ENCODE measurements at regions not wholly inside any gene's neighbourhood (a gene's known extent, or its start where the extent isn't known, plus 50 kb on each side); places are given as distances from the start of the nearest gene placed in this dataset.
"Not testable (repeated sequence)": the region's sequence is repeated elsewhere in the genome, so short reads cannot be mapped to it uniquely, and the experiment has no call there.

- no peak for TF ChIP-seq ATF3 (IDR thresholded peaks at IDR 0.05; ENCODE audit: insufficient read depth, low read depth, low read length)
- TF ChIP-seq BRCA1 (IDR thresholded peaks at IDR 0.05; ENCODE audit: low read depth, low read length), result no peak
- TF ChIP-seq SP2 (IDR thresholded peaks at IDR 0.05; ENCODE audit: low read length), result no peak
- no peak for TF ChIP-seq MAFK (IDR thresholded peaks at IDR 0.05; ENCODE audit: low read depth, low read length)
- no peak for TF ChIP-seq SP4 (IDR thresholded peaks at IDR 0.05; ENCODE audit: low read length)
- TF ChIP-seq TCF12 (IDR thresholded peaks at IDR 0.05; ENCODE audit: low read depth, low read length), result no peak
- TF ChIP-seq RXRA (IDR thresholded peaks at IDR 0.05; ENCODE audit: insufficient read depth, low read depth, low read length), result no peak
Measured at GRCh38 chr2:215722125-215722524, 286.3 kb upstream of the FN1 start (continued).

GRCh38 chr2:215721515-215721914, 285.6 kb upstream of the FN1 start:
- H3K4me1 ChIP-seq (replicated peaks in 1 of 4; ENCODE audit: control insufficient read depth in 3 of 4, insufficient read depth in 4 of 4, low read length in 3 of 4); H3K18ac ChIP-seq (ENCODE audit: extremely low read depth, low read length); H4K5ac ChIP-seq (ENCODE audit: insufficient read length, low read depth, low read length); H3K9me3 ChIP-seq (ENCODE audit: insufficient read depth in 2 of 2, low read depth in 1 of 2, low read length in 1 of 2); H2AK5ac ChIP-seq (ENCODE audit: low read depth, low read length); H3K79me2 ChIP-seq (ENCODE audit: control insufficient read depth in 1 of 2, insufficient read depth in 2 of 2, low read length in 2 of 2); H3K27ac ChIP-seq (ENCODE audit: low read depth, low read length); H2BK15ac ChIP-seq (ENCODE audit: low read length); H3K14ac ChIP-seq (ENCODE audit: insufficient read length); H3K4me2 ChIP-seq (ENCODE audit: insufficient read depth in 1 of 2, low read depth in 2 of 2, low read length in 2 of 2); DNase-seq (ENCODE audit: low read depth in 1 of 2, low spot score in 2 of 2); H2AFZ ChIP-seq (ENCODE audit: low read length); H2BK12ac ChIP-seq (ENCODE audit: low read depth, low read length); H3K56ac ChIP-seq (replicated peaks; ENCODE audit: insufficient read length, low read depth, low read length); H4K91ac ChIP-seq (replicated peaks; ENCODE audit: insufficient read length, low read length); H4K8ac ChIP-seq (ENCODE audit: extremely low read depth, insufficient read depth, low read length); H2BK120ac ChIP-seq (replicated peaks; ENCODE audit: low read depth, low read length); POLR2A ChIA-PET (ENCODE audit: partially characterized antibody); H3K27me3 ChIP-seq (replicated peaks in 1 of 4; ENCODE audit: control insufficient read depth in 3 of 4, extremely low read depth in 1 of 4, insufficient read depth in 3 of 4, low read length in 3 of 4); H3K4me3 ChIP-seq (ENCODE audit: extremely low read depth in 1 of 4, insufficient read depth in 2 of 4, low read depth in 3 of 4, low read length in 4 of 4); H3K9ac ChIP-seq (replicated peaks in 1 of 4; ENCODE audit: extremely low read depth in 1 of 4, low read depth in 3 of 4, low read length in 3 of 4); H3K23me2 ChIP-seq (ENCODE audit: low read depth, low read length); H4K20me1 ChIP-seq (replicated peaks in 1 of 2; ENCODE audit: control insufficient read depth in 1 of 2, insufficient read depth in 2 of 2, low read length in 2 of 2); H3K23ac ChIP-seq (ENCODE audit: insufficient read length); H3K4ac ChIP-seq (replicated peaks; ENCODE audit: insufficient read length, low read depth, low read length); H2BK20ac ChIP-seq (ENCODE audit: low read length); FAIRE-seq; H3K36me3 ChIP-seq (ENCODE audit: control insufficient read depth in 2 of 4, insufficient read depth in 4 of 4, low read length in 3 of 4); H2BK5ac ChIP-seq (ENCODE audit: low read depth, low read length); H3K79me1 ChIP-seq (ENCODE audit: low read depth, low read length): not testable (repeated sequence)
- CTCF ChIA-PET (ENCODE audit: partially characterized antibody), result interaction anchor here (1.1 kb wide), 1 partner anchor 15 kb away, joined by 4 read pairs; no protein-coding TSS in a partner anchor
- 86% methylated on average over 1 of the region's 1 CpG; no CpG with 5 or more reads in 1 of the 2 experiments for WGBS, 2 experiments (ENCODE audit: extremely low coverage in 1 of 2, insufficient coverage in 1 of 2, insufficient read length in 1 of 2, insufficient replicate concordance in 2 of 2, low coverage in 1 of 2, low lambda C conversion rate in 2 of 2, missing lambda C conversion rate in 1 of 2)

All from H1 (cell line).